Endothelial cell (in vitro differentiated cells): ENCODE measurements at regions not wholly inside any gene's neighbourhood (a gene's known extent, or its start where the extent isn't known, plus 50 kb on each side); places are given as distances from the start of the nearest gene placed in this dataset.

ENCODE experiments used
- DNase-seq: peaks from one replicate; pipeline ENCODE4 v3.0.0; 2021; ENCODE audit warnings: low spot score
- H3K27ac Mint-ChIP-seq: one replicate; pipeline ENCODE4 v1.8.0; 2021; ENCODE audit warnings: mixed read lengths, inconsistent platforms; ENCODE audit not compliant: unreplicated experiment
- H3K27me3 Mint-ChIP-seq: one replicate; pipeline ENCODE4 v1.8.0; 2021; ENCODE audit warnings: mild to moderate bottlenecking, moderate library complexity, mixed read lengths, inconsistent platforms; ENCODE audit not compliant: unreplicated experiment
- H3K36me3 Mint-ChIP-seq: one replicate; pipeline ENCODE4 v1.8.0; 2021; ENCODE audit warnings: mild to moderate bottlenecking, low read depth, mixed read lengths, inconsistent platforms; ENCODE audit not compliant: unreplicated experiment
- H3K4me1 Mint-ChIP-seq: one replicate; pipeline ENCODE4 v1.8.0; 2021; ENCODE audit warnings: mild to moderate bottlenecking, mixed read lengths, inconsistent platforms; ENCODE audit not compliant: unreplicated experiment
- H3K4me3 Mint-ChIP-seq: one replicate; pipeline ENCODE4 v1.8.0; 2021; ENCODE audit warnings: mild to moderate bottlenecking, mixed read lengths, inconsistent platforms; ENCODE audit not compliant: unreplicated experiment
- H3K9me3 Mint-ChIP-seq: one replicate; pipeline ENCODE4 v1.8.0; 2021; ENCODE audit warnings: mixed read lengths, inconsistent platforms; ENCODE audit not compliant: unreplicated experiment
- TF ChIP-seq, protein P1 (sequence below): fragments of 200-600 bp; sonication (generic); IDR thresholded peaks from one replicate; pipeline ENCODE4 v1.5.0; 2021; ENCODE audit warnings: antibody characterized with exemption; ENCODE audit not compliant: unreplicated experiment

DNA sequence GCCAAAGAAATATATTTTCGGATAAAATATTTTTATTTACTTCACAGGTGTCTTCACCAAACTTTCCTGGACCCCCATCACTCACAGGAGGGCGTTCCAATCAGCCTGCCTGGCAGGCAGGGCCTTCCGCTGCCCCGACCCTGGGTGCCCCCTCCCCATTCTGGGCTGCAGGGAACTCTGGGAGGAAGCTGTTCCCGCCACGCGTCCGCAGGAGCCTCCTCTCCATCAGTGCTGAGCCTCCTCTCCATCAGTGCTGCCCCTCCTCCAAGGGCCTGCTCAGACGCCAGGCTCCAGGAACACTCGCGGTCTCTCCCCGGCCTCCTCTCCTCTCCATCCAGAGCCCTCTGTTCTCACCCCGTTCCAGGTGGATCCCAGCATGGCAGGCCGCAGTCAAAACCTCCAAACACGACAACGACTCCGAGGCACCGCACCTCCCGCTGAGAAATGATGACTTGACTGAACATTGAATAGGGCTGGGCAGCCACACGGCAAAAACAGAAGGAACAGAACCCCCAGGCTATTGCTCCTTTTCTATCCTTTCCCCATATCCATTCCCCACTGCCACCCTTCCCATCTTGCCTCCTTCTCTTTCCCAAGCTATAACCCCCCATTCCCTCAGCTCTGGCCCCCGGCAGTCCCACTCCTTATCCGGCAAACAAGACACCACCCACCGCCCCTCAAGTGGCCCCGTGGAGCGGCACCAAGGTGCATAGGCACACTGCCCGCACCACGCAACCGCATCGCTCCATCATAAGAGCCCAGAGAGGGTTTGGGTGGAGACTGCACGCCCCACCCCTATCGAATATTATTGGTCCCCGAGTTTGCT, 268.6 kb upstream of the RAB6C start:
- peaks cover 6% of the 10 kb centered on the region for H3K27me3 Mint-ChIP-seq
- H3K4me3 Mint-ChIP-seq: no peak overlapping the region
- DNase-seq: no peak
- no peaks in the 10 kb centered on the region for H3K9me3 Mint-ChIP-seq
- H3K27ac Mint-ChIP-seq: no peak overlapping the region
- no peaks in the 10 kb centered on the region for H3K36me3 Mint-ChIP-seq
- TF ChIP-seq, protein P1, sequence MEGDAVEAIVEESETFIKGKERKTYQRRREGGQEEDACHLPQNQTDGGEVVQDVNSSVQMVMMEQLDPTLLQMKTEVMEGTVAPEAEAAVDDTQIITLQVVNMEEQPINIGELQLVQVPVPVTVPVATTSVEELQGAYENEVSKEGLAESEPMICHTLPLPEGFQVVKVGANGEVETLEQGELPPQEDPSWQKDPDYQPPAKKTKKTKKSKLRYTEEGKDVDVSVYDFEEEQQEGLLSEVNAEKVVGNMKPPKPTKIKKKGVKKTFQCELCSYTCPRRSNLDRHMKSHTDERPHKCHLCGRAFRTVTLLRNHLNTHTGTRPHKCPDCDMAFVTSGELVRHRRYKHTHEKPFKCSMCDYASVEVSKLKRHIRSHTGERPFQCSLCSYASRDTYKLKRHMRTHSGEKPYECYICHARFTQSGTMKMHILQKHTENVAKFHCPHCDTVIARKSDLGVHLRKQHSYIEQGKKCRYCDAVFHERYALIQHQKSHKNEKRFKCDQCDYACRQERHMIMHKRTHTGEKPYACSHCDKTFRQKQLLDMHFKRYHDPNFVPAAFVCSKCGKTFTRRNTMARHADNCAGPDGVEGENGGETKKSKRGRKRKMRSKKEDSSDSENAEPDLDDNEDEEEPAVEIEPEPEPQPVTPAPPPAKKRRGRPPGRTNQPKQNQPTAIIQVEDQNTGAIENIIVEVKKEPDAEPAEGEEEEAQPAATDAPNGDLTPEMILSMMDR: no peak
- H3K4me1 Mint-ChIP-seq: no peaks in the 10 kb centered on the region

DNA sequence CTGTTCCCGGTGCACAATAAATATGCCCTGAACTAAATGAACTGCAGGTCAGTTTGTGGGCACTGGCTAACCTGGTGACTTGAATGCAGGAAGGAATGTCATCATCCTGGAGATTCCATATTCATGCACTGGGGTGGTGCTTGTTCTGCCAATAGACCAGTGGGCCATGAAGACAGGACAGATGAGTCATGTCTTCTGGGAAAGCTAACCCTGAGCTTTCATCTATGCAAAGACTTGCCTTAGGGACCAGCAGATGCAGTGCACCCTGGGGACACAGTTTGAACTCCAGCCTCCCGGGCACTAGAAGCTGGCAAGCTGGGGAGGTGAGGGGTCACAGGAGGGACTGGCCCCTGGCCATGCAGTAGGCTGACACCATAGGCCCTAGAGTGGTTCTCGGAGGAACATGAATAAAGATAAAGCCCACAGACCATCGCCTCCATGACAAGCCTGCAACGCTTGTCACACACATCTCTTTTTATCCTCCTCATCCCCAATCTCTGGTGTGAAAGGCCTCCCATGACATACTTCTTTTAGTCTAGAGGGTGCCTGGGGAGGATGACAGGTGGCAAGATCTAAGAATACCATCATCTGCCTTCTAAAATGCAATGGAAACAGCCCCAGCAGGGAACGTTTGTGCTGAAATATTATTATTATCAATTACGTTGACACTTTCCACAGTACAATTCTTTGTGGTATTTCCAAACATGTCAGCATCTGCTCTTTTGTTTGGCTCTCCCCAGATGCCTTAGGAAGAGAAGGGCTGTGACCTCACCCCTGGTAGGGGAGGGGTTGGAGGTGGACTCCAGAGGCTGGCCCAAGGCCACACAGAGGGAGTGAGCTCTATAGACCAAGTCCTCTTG, 267.4 kb upstream of the RAB6C start:
- no peaks in the 10 kb centered on the region for H3K9me3 Mint-ChIP-seq
- no peaks in the 10 kb centered on the region for H3K36me3 Mint-ChIP-seq
- H3K27ac Mint-ChIP-seq: no peak overlapping the region
- peaks cover 6% of the 10 kb centered on the region for H3K27me3 Mint-ChIP-seq
- H3K4me1 Mint-ChIP-seq: peaks cover 5% of the 10 kb centered on the region
- no peak for DNase-seq
- TF ChIP-seq, protein P1: no peak
- H3K4me3 Mint-ChIP-seq: no peak overlapping the region

- DNase-seq: no peak
- Mint-ChIP-seq H3K9me3 (no peaks in the 10 kb centered on the region), H3K27ac (no peak overlapping the region), H3K4me1 (peaks cover 11% of the 10 kb centered on the region), H3K4me3 (no peak overlapping the region), H3K27me3 (peaks cover 5% of the 10 kb centered on the region), H3K36me3 (no peaks in the 10 kb centered on the region)
- TF ChIP-seq, protein P1: no peak
Observed at GRCh38 chr2:129712676-129712985, 266.8 kb upstream of the RAB6C start.

- no peak overlapping the region for H3K4me3 Mint-ChIP-seq
- H3K27ac Mint-ChIP-seq: no peak overlapping the region
- peaks cover 14% of the 10 kb centered on the region for H3K4me1 Mint-ChIP-seq
- H3K9me3 Mint-ChIP-seq: no peaks in the 10 kb centered on the region
- H3K27me3 Mint-ChIP-seq: peaks cover 3% of the 10 kb centered on the region
- TF ChIP-seq, protein P1: no peak
- no peak for DNase-seq
- H3K36me3 Mint-ChIP-seq: no peaks in the 10 kb centered on the region
Observed at GRCh38 chr2:129713337-129713736, 266.1 kb upstream of the RAB6C start.
